Endothelial cell of umbilical vein (primary cell): ENCODE measurements at regions not wholly inside any gene's neighbourhood (a gene's known extent, or its start where the extent isn't known, plus 50 kb on each side); places are given as distances from the start of the nearest gene placed in this dataset.

ENCODE experiments used
- EZH2 ChIP-seq: IDR thresholded peaks from 2 replicates; pipeline ENCODE4 v1.6.1; 2012; ENCODE audit warnings: borderline replicate concordance, low read depth, mild to moderate bottlenecking, moderate library complexity, low read length, inconsistent platforms; ENCODE audit not compliant: severe bottlenecking
- GATA2 ChIP-seq: IDR thresholded peaks from 2 replicates; pipeline ENCODE4 v1.7.0; 2011; ENCODE audit warnings: low read depth, mild to moderate bottlenecking, moderate library complexity, mixed read lengths, low read length; ENCODE audit not compliant: insufficient read length, insufficient read depth
- JUN ChIP-seq: IDR thresholded peaks from 2 replicates; pipeline ENCODE4 v1.6.1; 2011; ENCODE audit warnings: borderline replicate concordance, low read depth; ENCODE audit not compliant: insufficient read length, insufficient read depth
- POLR2A ChIP-seq: IDR thresholded peaks from 2 replicates; pipeline ENCODE4 v1.6.1; 2012; ENCODE audit warnings: low read depth, mild to moderate bottlenecking, control low read depth, low read length
- POLR2AphosphoS5 ChIP-seq: IDR thresholded peaks from 2 replicates; pipeline ENCODE4 v1.6.1; 2012; ENCODE audit warnings: low read depth, mild to moderate bottlenecking, control low read depth, low read length, moderate library complexity; ENCODE audit not compliant: insufficient read depth
- TF ChIP-seq, protein P1 (sequence below), 2 donors: IDR thresholded peaks; 1 replicate in 1 of 2; 2 replicates in 1 of 2; pipeline ENCODE4 v1.5.1; 2011; ENCODE audit warnings: low read length in 2 of 2, mild to moderate bottlenecking in 2 of 2, moderate library complexity in 2 of 2, control low read depth in 1 of 2, inconsistent platforms in 1 of 2, low read depth in 1 of 2; ENCODE audit not compliant: insufficient read depth in 1 of 2; ENCODE audit errors: extremely low read depth in 1 of 2
- TF ChIP-seq, protein P2 (sequence below): IDR thresholded peaks from 2 replicates; pipeline ENCODE4 v1.6.1; 2011; ENCODE audit not compliant: insufficient read depth, insufficient read length

DNA sequence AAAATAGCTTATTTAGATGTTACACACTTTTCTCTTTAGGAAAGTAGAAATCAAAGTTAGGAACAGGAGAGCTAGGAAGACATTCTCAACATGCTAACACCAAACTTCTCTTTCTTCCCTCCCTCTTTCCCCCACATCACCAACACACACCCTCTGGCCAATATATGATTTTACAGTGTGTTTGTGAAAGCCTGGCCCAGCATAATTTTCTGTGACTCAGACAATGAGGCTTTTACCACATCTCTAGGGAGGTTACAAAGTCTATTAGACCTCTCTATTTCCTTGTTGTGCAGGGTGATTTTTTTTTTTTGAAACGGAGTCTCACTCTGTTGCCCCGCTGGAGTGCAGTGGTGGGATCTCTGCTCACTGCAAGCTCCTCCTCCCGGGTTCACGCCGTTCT, 189.9 kb downstream of the AASDH start:
- TF ChIP-seq, protein P1, sequence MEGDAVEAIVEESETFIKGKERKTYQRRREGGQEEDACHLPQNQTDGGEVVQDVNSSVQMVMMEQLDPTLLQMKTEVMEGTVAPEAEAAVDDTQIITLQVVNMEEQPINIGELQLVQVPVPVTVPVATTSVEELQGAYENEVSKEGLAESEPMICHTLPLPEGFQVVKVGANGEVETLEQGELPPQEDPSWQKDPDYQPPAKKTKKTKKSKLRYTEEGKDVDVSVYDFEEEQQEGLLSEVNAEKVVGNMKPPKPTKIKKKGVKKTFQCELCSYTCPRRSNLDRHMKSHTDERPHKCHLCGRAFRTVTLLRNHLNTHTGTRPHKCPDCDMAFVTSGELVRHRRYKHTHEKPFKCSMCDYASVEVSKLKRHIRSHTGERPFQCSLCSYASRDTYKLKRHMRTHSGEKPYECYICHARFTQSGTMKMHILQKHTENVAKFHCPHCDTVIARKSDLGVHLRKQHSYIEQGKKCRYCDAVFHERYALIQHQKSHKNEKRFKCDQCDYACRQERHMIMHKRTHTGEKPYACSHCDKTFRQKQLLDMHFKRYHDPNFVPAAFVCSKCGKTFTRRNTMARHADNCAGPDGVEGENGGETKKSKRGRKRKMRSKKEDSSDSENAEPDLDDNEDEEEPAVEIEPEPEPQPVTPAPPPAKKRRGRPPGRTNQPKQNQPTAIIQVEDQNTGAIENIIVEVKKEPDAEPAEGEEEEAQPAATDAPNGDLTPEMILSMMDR (IDR thresholded peaks at IDR 0.05; ENCODE audit: extremely low read depth in 1 of 2, insufficient read depth in 1 of 2, low read depth in 1 of 2, low read length in 2 of 2), result no peak
- TF ChIP-seq POLR2AphosphoS5 (no peak), POLR2A (no peak), EZH2 (no peak), JUN (no peak), GATA2 (no peak)
- TF ChIP-seq, protein P2, sequence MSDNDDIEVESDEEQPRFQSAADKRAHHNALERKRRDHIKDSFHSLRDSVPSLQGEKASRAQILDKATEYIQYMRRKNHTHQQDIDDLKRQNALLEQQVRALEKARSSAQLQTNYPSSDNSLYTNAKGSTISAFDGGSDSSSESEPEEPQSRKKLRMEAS, result no peak
